Karpas-422 (cell line): ENCODE measurements at regions not wholly inside any gene's neighbourhood (a gene's known extent, or its start where the extent isn't known, plus 50 kb on each side); places are given as distances from the start of the nearest gene placed in this dataset.

Experiments used
- DNase-seq: peaks from one replicate; pipeline ENCODE4 v3.0.0-alpha.2; 2015
- H2AFZ ChIP-seq: fragments of 200-600 bp; sonication (generic); 2 replicates; pipeline ENCODE4 v1.6.1; 2014; ENCODE audit warnings: antibody characterized with exemption, low read length, mixed read lengths
- H3K27ac ChIP-seq: fragments of 200-600 bp; sonication (generic); 2 replicates; pipeline ENCODE4 v1.5.1; 2014; ENCODE audit warnings: mild to moderate bottlenecking, low read length, moderate library complexity
- H3K27me3 ChIP-seq: fragments of 200-600 bp; sonication (generic); 2 replicates; pipeline ENCODE4 v1.6.1; 2014; ENCODE audit warnings: low read length, mixed read lengths
- H3K36me3 ChIP-seq: fragments of 200-600 bp; sonication (generic); 2 replicates; pipeline ENCODE4 v1.6.1; 2014; ENCODE audit warnings: low read length, mixed read lengths; ENCODE audit not compliant: insufficient read depth
- H3K4me1 ChIP-seq: fragments of 200-600 bp; sonication (generic); 2 replicates; pipeline ENCODE4 v1.6.1; 2014; ENCODE audit warnings: mild to moderate bottlenecking, low read length, mixed read lengths
- H3K4me2 ChIP-seq: fragments of 200-600 bp; sonication (generic); 2 replicates; pipeline ENCODE4 v1.6.1; 2014; ENCODE audit warnings: low read length, low read depth, mild to moderate bottlenecking; ENCODE audit not compliant: poor library complexity, severe bottlenecking
- H3K4me3 ChIP-seq: fragments of 200-600 bp; sonication (generic); 2 replicates; pipeline ENCODE4 v1.5.1; 2014; ENCODE audit warnings: mild to moderate bottlenecking, antibody characterized with exemption, low read length, mixed read lengths
- H3K79me2 ChIP-seq: fragments of 200-600 bp; sonication (generic); 2 replicates; pipeline ENCODE4 v1.6.1; 2014; ENCODE audit warnings: mild to moderate bottlenecking, low read length, mixed read lengths
- H3K9ac ChIP-seq: fragments of 200-600 bp; sonication (generic); 2 replicates; pipeline ENCODE4 v1.6.0; 2014; ENCODE audit warnings: low read length
- H3K9me2 ChIP-seq: fragments of 200-600 bp; sonication (generic), shearing (Covaris generic); replicated peaks from 2 replicates; pipeline ENCODE4 v1.6.0; 2014; ENCODE audit warnings: mild to moderate bottlenecking, low read length, moderate library complexity; ENCODE audit not compliant: insufficient read depth
- H3K9me3 ChIP-seq: fragments of 300-700, 200-600 bp; sonication (generic); 2 replicates; pipeline ENCODE4 v1.6.1; 2014; ENCODE audit warnings: low read length, mixed read lengths
- H4K20me1 ChIP-seq: fragments of 200-600 bp; sonication (generic); 2 replicates; pipeline ENCODE4 v1.6.1; 2014; ENCODE audit warnings: mild to moderate bottlenecking, antibody characterized with exemption, low read length, low read depth; ENCODE audit not compliant: insufficient read depth

DNA sequence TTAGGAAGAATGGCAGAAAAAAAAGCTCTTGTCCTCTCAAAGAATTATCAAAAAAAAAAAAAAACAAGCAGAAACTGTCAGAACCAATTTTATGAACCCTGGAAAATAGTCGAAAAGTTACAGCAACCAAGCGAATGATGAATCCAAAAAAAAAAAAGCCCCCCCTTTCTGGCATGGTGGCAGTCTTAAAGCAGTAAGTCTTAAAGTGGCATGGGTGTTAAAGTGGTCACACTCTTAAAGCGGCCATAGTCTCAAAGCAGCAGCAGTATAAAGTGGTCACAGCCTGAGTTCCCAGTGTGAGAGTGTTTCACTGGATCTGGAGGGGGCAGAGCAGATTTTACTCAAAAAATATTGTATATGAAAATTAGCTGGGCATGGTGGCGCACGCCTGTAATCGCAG lies 96.8 kb upstream of the RAB18 start:
- Histone ChIP-seq H3K9me3 (no peaks in the 10 kb centered on the region), H3K4me1 (no peaks in the 10 kb centered on the region), H2AFZ (no peak overlapping the region), H3K27ac (no peak overlapping the region), H3K4me3 (no peak overlapping the region), H3K9me2 (no peaks in the 10 kb centered on the region), H4K20me1 (no peaks in the 10 kb centered on the region), H3K27me3 (no peaks in the 10 kb centered on the region), H3K79me2 (no peaks in the 10 kb centered on the region), H3K9ac (no peak overlapping the region), H3K4me2 (no peak overlapping the region), H3K36me3 (no peaks in the 10 kb centered on the region)
- no peak for DNase-seq

DNA sequence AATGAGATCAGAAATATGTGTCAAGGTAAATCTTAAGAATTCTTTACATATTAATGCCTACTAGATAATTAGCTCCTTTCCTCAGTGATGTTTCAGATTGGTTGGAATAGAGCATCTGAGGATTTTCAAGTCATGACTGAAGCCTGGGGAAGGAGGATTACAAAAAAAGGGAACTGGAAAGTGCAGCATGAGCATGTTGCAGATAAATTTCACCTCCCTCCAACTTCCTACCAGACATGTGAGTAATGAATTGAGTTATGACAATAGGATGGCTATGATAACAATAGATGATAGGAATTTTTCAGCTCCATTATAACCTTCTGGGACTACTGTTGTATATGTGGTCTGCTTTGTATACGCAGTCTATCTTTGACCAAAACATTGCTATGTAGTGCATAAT lies 104.2 kb upstream of the RAB18 start:
- Histone ChIP-seq H3K4me1 (no peaks in the 10 kb centered on the region), H3K36me3 (no peaks in the 10 kb centered on the region), H2AFZ (no peak overlapping the region), H3K27ac (no peak overlapping the region), H3K9me2 (no peaks in the 10 kb centered on the region), H4K20me1 (no peaks in the 10 kb centered on the region), H3K27me3 (no peaks in the 10 kb centered on the region), H3K4me3 (no peak overlapping the region), H3K79me2 (no peaks in the 10 kb centered on the region), H3K9ac (no peak overlapping the region), H3K9me3 (no peaks in the 10 kb centered on the region), H3K4me2 (no peak overlapping the region)
- DNase-seq = no peak

DNA sequence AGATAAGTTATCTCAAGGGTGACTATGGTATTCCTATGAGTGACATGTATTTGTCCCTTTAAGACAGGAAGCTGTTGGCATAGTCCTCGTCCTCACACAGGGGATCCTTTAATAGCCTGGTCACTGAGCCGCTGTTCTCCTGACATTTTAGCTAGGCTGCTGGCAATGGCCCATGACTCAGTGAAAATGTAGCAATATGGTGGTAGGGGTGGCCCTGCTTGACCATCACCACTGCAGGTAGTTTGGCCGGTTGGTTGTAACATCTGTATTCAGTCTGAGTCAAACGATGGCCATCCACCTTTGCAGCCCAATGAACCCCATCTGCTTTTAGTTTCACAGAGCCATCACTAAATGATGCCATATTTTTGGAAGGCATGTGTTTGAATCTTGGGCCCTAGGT lies 110.1 kb upstream of the RAB18 start:
- H3K9me3 ChIP-seq = no peaks in the 10 kb centered on the region
- no peaks in the 10 kb centered on the region for H3K9me2 ChIP-seq
- H2AFZ ChIP-seq = no peak overlapping the region
- H3K4me2 ChIP-seq = no peak overlapping the region
- no peak overlapping the region for H3K27ac ChIP-seq
- DNase-seq = no peak
- H3K4me3 ChIP-seq = no peak overlapping the region
- H3K27me3 ChIP-seq = no peaks in the 10 kb centered on the region
- H4K20me1 ChIP-seq = no peaks in the 10 kb centered on the region
- no peaks in the 10 kb centered on the region for H3K4me1 ChIP-seq
- H3K36me3 ChIP-seq = no peaks in the 10 kb centered on the region
- H3K79me2 ChIP-seq = no peaks in the 10 kb centered on the region
- no peak overlapping the region for H3K9ac ChIP-seq

DNA sequence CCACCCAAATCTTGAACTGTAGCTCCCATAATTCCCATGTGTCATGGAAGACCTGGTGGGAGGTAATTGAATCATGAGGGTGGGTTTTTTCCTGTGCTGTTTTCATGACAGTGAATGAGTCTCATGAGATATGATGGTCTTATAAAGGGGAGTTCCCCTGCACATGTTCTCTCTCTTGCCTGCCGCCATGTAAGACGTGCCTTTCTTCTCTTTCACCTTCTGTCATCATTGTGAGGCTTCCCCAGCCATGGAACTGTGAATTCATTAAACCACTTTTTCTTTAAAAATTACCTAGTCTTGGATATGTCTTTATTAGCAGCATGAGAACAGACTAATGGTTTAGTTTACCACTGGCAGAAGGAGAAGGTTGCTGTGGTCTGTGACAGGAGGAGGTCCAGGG lies 111.5 kb upstream of the RAB18 start:
- no peaks in the 10 kb centered on the region for H3K27me3 ChIP-seq
- no peak overlapping the region for H2AFZ ChIP-seq
- no peak overlapping the region for H3K9ac ChIP-seq
- H3K4me1 ChIP-seq = no peaks in the 10 kb centered on the region
- H3K79me2 ChIP-seq = no peaks in the 10 kb centered on the region
- H3K27ac ChIP-seq = no peak overlapping the region
- no peaks in the 10 kb centered on the region for H3K9me3 ChIP-seq
- H4K20me1 ChIP-seq = no peaks in the 10 kb centered on the region
- no peak for DNase-seq
- no peaks in the 10 kb centered on the region for H3K36me3 ChIP-seq
- H3K4me3 ChIP-seq = no peak overlapping the region
- no peak overlapping the region for H3K4me2 ChIP-seq
- no peaks in the 10 kb centered on the region for H3K9me2 ChIP-seq

DNA sequence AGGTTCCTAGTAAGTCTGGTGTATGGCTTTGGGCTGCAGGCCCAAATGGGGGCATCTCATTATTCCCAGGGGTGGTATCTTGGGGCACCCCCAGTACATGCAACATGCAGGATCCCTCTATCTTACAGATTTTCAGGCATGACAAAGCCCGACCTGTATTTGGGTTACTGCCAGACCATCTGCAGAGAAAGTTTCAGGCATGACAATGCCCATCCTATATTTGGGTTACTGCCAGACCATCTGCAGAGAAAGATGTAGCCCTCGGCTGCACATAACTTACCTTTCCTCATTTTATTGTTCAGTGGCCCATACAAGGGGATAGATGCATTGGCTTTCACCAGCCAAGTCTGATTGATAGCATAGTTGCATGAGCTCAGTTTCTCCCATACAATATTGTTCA lies 112.2 kb upstream of the RAB18 start:
- H3K4me2 ChIP-seq = no peak overlapping the region
- H3K79me2 ChIP-seq = no peaks in the 10 kb centered on the region
- no peak overlapping the region for H2AFZ ChIP-seq
- no peaks in the 10 kb centered on the region for H4K20me1 ChIP-seq
- H3K9me3 ChIP-seq = no peaks in the 10 kb centered on the region
- H3K4me1 ChIP-seq = no peaks in the 10 kb centered on the region
- H3K27me3 ChIP-seq = no peaks in the 10 kb centered on the region
- no peaks in the 10 kb centered on the region for H3K9me2 ChIP-seq
- no peak for DNase-seq
- H3K27ac ChIP-seq = no peak overlapping the region
- no peak overlapping the region for H3K9ac ChIP-seq
- H3K4me3 ChIP-seq = no peak overlapping the region
- H3K36me3 ChIP-seq = no peaks in the 10 kb centered on the region

DNA sequence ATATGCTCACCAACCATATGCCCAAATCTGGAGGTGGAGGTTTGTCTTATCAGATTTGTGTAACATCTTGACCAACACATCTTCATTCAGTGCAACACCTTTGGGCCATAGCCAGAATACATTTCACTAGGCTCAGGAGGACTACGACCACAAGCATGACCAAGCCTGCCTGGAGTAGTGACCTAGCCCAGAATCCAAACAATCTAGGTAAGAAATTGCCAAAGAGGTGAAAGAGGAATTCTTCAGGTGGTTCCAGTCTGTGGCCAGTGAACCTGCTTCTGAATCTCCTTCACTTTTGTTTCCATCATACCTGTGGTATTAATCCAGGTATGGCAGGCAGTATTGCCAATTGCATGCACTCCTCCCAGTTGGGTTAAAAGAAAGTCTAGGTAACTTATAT lies 112.8 kb upstream of the RAB18 start:
- Histone ChIP-seq H4K20me1 (no peaks in the 10 kb centered on the region), H3K27me3 (no peaks in the 10 kb centered on the region), H3K4me1 (no peaks in the 10 kb centered on the region), H3K36me3 (no peaks in the 10 kb centered on the region), H3K4me2 (no peak overlapping the region), H3K9me3 (no peaks in the 10 kb centered on the region), H3K79me2 (no peaks in the 10 kb centered on the region), H2AFZ (no peak overlapping the region), H3K9ac (no peak overlapping the region), H3K9me2 (no peaks in the 10 kb centered on the region), H3K27ac (no peak overlapping the region), H3K4me3 (no peak overlapping the region)
- no peak for DNase-seq

DNA sequence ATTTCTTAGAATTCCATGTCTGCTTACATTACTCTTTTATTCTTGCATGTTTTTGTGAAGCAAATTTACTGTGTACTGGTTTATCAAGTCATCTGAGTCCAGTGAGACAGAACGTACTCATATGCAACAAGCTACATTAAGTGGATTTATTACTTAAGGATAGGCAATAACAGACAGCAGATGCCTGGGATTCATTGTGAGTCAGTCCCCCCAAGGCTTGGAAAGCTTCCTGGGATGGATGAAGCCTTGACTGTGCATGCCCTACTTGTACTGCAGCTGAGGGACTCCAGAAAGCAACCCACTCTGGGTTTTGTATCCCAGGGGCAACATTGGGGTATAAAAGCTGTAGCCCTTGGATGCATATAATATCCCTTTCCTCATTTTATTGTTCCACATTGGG lies 113.4 kb upstream of the RAB18 start:
- H3K4me1 ChIP-seq = no peaks in the 10 kb centered on the region
- H3K4me3 ChIP-seq = no peak overlapping the region
- H3K9ac ChIP-seq = no peak overlapping the region
- no peaks in the 10 kb centered on the region for H4K20me1 ChIP-seq
- H3K9me3 ChIP-seq = no peaks in the 10 kb centered on the region
- H3K36me3 ChIP-seq = no peaks in the 10 kb centered on the region
- H3K27me3 ChIP-seq = no peaks in the 10 kb centered on the region
- no peaks in the 10 kb centered on the region for H3K9me2 ChIP-seq
- H3K79me2 ChIP-seq = no peaks in the 10 kb centered on the region
- H3K27ac ChIP-seq = no peak overlapping the region
- H2AFZ ChIP-seq = no peak overlapping the region
- H3K4me2 ChIP-seq = no peak overlapping the region
- DNase-seq = no peak

DNA sequence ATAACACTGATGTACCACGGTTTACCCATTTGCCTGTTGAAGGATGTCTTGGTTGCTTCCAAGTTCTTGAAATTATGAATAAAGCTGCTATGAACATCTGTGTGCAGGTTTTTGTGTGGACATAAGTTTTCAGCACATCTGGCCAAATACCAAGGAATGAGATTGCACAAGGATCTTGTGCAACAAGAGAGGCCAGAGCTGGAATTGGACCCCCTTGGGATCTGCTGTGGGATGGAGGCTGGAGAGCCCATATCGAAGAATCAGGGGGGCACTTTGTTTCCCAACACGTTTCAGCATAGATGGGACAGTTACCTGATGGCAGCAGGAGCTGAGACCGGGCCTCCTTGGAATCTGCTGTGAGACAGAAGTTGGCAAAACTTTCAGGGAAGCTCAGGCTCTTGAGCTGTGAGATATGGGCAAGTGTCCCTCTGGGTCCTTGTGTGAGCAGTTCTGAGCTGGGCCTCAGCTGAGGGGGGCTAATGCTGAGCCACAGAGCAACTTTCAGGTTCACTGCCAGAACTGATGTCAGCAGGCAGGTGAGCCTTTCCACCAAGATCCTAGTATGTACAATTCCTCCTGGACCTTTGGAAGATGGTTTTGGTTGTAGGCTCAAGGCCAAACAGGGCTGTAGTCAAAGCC lies 115.2 kb upstream of the RAB18 start:
- no peak overlapping the region for H2AFZ ChIP-seq

More for the DNA sequence above, 115.2 kb upstream of the RAB18 start:
- no peaks in the 10 kb centered on the region for H3K9me3 ChIP-seq
- H3K9ac ChIP-seq = no peak overlapping the region
- no peak for DNase-seq
- no peaks in the 10 kb centered on the region for H3K36me3 ChIP-seq
- H3K9me2 ChIP-seq = no peaks in the 10 kb centered on the region
- H3K4me2 ChIP-seq = no peak overlapping the region
- no peaks in the 10 kb centered on the region for H4K20me1 ChIP-seq
- H3K4me1 ChIP-seq = no peaks in the 10 kb centered on the region
- H3K79me2 ChIP-seq = no peaks in the 10 kb centered on the region
- no peak overlapping the region for H3K4me3 ChIP-seq
- no peak overlapping the region for H3K27ac ChIP-seq
- H3K27me3 ChIP-seq = no peaks in the 10 kb centered on the region
